Naive thymus-derived CD4-positive, alpha-beta T cell (primary cell): ENCODE measurements at regions not wholly inside any gene's neighbourhood (a gene's known extent, or its start where the extent isn't known, plus 50 kb on each side); places are given as distances from the start of the nearest gene placed in this dataset.
"Not testable (repeated sequence)": the region's sequence is repeated elsewhere in the genome, so short reads cannot be mapped to it uniquely, and the experiment has no call there.

Source experiments
- ATAC-seq: fragments of 150-1000 bp; cut with Tn5 transposase; 2 replicates; pipeline ENCODE4 v1.10.0; 2021; ENCODE audit warnings: mild to moderate bottlenecking, moderate library complexity
- CTCF ChIA-PET: fragments of 350-600 bp; sonication (Branson Sonifier 250); formaldehyde crosslinking; loops from one replicate; lab custom pipeline; 2021; ENCODE audit warnings: antibody characterized with exemption; lab: Charles Lee
- POLR2A ChIA-PET: fragments of 350-600 bp; sonication (Branson Sonifier 250); formaldehyde crosslinking; loops from one replicate; lab custom pipeline; 2021; ENCODE audit warnings: antibody characterized with exemption, inconsistent platforms; lab: Charles Lee
- DNase-seq, 9 donors: peaks; one replicate each; pipeline versions ENCODE4 v3.0.0 to v3.0.0-alpha.2; 2020 to 2022; ENCODE audit warnings: mixed read lengths in 1 of 9
- H3K27ac ChIP-seq: one replicate; pipeline ENCODE4 v1.7.0; 2013; ENCODE audit warnings: mild to moderate bottlenecking, low read depth, low read length, moderate library complexity
- H3K27me3 ChIP-seq, 2 donors: one replicate each; pipeline ENCODE4 v1.7.0; 2013; ENCODE audit warnings: low read length in 2 of 2, mild to moderate bottlenecking in 2 of 2, moderate library complexity in 2 of 2; ENCODE audit not compliant: control insufficient read depth in 2 of 2, insufficient read depth in 2 of 2
- H3K36me3 ChIP-seq, 3 experiments: 1 replicate in 2 of 3; 2 replicates in 1 of 3; pipeline ENCODE4 v1.7.0; 2013; ENCODE audit warnings: low read length in 3 of 3, mild to moderate bottlenecking in 3 of 3, moderate library complexity in 1 of 3; ENCODE audit not compliant: insufficient read depth in 3 of 3, control insufficient read depth in 2 of 3
- H3K4me1 ChIP-seq, 2 donors: one replicate each; pipeline ENCODE4 v1.7.0; 2013; ENCODE audit warnings: low read length in 2 of 2, mild to moderate bottlenecking in 2 of 2, moderate library complexity in 1 of 2; ENCODE audit not compliant: control insufficient read depth in 2 of 2, insufficient read depth in 2 of 2
- H3K4me3 ChIP-seq: 2 replicates; pipeline ENCODE4 v1.7.0; 2013; ENCODE audit warnings: mild to moderate bottlenecking, low read length
- H3K9me3 ChIP-seq, 3 experiments: 1 replicate in 2 of 3; 2 replicates in 1 of 3; pipeline ENCODE4 v1.7.0; 2013; ENCODE audit warnings: low read length in 3 of 3; ENCODE audit not compliant: control insufficient read depth in 2 of 3
- H3K27ac Mint-ChIP-seq, 9 donors: one replicate each; pipeline ENCODE4 v1.8.0; 2020 to 2022; ENCODE audit warnings: mixed read lengths in 9 of 9, mild to moderate bottlenecking in 8 of 9, moderate library complexity in 5 of 9, inconsistent platforms in 2 of 9
- H3K27me3 Mint-ChIP-seq, 5 donors: one replicate each; pipeline ENCODE4 v1.8.0; 2021 to 2022; ENCODE audit warnings: mixed read lengths in 5 of 5, mild to moderate bottlenecking in 1 of 5
- H3K36me3 Mint-ChIP-seq, 5 donors: one replicate each; pipeline ENCODE4 v1.8.0; 2020 to 2022; ENCODE audit warnings: mixed read lengths in 5 of 5, mild to moderate bottlenecking in 3 of 5, inconsistent platforms in 1 of 5
- H3K4me1 Mint-ChIP-seq, 7 donors: one replicate each; pipeline ENCODE4 v1.8.0; 2020 to 2022; ENCODE audit warnings: mixed read lengths in 7 of 7, mild to moderate bottlenecking in 3 of 7, inconsistent platforms in 1 of 7
- H3K4me3 Mint-ChIP-seq, 10 donors: one replicate each; pipeline ENCODE4 v1.8.0; 2020 to 2022; ENCODE audit warnings: mild to moderate bottlenecking in 10 of 10, mixed read lengths in 10 of 10, moderate library complexity in 6 of 10, inconsistent platforms in 2 of 10
- H3K9me3 Mint-ChIP-seq, 11 donors: one replicate each; pipeline ENCODE4 v1.8.0; 2020 to 2022; ENCODE audit warnings: mixed read lengths in 11 of 11, mild to moderate bottlenecking in 4 of 11, inconsistent platforms in 1 of 11, moderate library complexity in 1 of 11
- intact Hi-C, 2 donors: fragments of 100-400 bp; cut with micrococcal nuclease; formaldehyde crosslinking; loops; one replicate each; pipeline ENCODE4 v1.15.1; 2023

- Mint-ChIP-seq H3K4me1 (no peaks in the 10 kb centered on the region), H3K27ac (no peak overlapping the region), H3K27me3 (no peaks in the 10 kb centered on the region), H3K9me3 (peaks cover 0 to 9% (median 0%) of the 10 kb centered on the region in 11 donors), H3K4me3 (no peak overlapping the region), H3K36me3 (no peaks in the 10 kb centered on the region)
- DNase-seq (no peak), ATAC-seq (no peak)
- Histone ChIP-seq H3K27me3 (no peaks in the 10 kb centered on the region), H3K4me1 (no peaks in the 10 kb centered on the region), H3K36me3 (no peaks in the 10 kb centered on the region), H3K27ac (no peak overlapping the region), H3K4me3 (no peak overlapping the region), H3K9me3 (no peaks in the 10 kb centered on the region)
- ChIA-PET POLR2A (no interaction called here), CTCF (no interaction called here)
- intact Hi-C loops, result no loop called here
Measured at GRCh38 chr4:116627545-116627944, 457.8 kb downstream of the TRAM1L1 start.

GRCh38 chr4:116619508-116619907, 465.9 kb downstream of the TRAM1L1 start:
- H3K27ac ChIP-seq, H3K36me3 Mint-ChIP-seq, H3K27ac Mint-ChIP-seq, H3K9me3 Mint-ChIP-seq, H3K27me3 Mint-ChIP-seq, H3K4me3 ChIP-seq, H3K9me3 ChIP-seq, H3K4me1 Mint-ChIP-seq, ATAC-seq, CTCF ChIA-PET, intact Hi-C loops, POLR2A ChIA-PET, DNase-seq, H3K4me3 Mint-ChIP-seq, H3K36me3 ChIP-seq, H3K27me3 ChIP-seq, H3K4me1 ChIP-seq: not testable (repeated sequence)

GRCh38 chr4:116618638-116619037, 466.7 kb downstream of the TRAM1L1 start:
- Histone ChIP-seq H3K27me3 (no peaks in the 10 kb centered on the region), H3K27ac (no peak overlapping the region), H3K9me3 (no peaks in the 10 kb centered on the region), H3K4me3 (no peak overlapping the region), H3K4me1 (no peaks in the 10 kb centered on the region), H3K36me3 (no peaks in the 10 kb centered on the region)
- H3K36me3 Mint-ChIP-seq, result no peaks in the 10 kb centered on the region
- intact Hi-C loops, result no loop called here
- H3K27me3 Mint-ChIP-seq, result no peaks in the 10 kb centered on the region
- peaks cover 0 to 9% (median 0%) of the 10 kb centered on the region in 11 donors for H3K9me3 Mint-ChIP-seq
- ChIA-PET POLR2A (no interaction called here), CTCF (interaction anchor here (0.7 kb wide), 1 partner anchor 11 kb away, joined by 3 read pairs; no protein-coding TSS in a partner anchor)
- DNase-seq (no peak), ATAC-seq (no peak)
- no peaks in the 10 kb centered on the region for H3K4me1 Mint-ChIP-seq
- H3K4me3 Mint-ChIP-seq, result no peak overlapping the region
- no peak overlapping the region for H3K27ac Mint-ChIP-seq

GRCh38 chr4:116603096-116603495, 482.3 kb downstream of the TRAM1L1 start:
- ChIA-PET CTCF (no interaction called here), POLR2A (no interaction called here)
- intact Hi-C loops, result no loop called here
- Histone ChIP-seq H3K36me3 (no peaks in the 10 kb centered on the region), H3K27me3 (no peaks in the 10 kb centered on the region), H3K4me1 (no peaks in the 10 kb centered on the region), H3K9me3 (no peaks in the 10 kb centered on the region), H3K4me3 (no peak overlapping the region), H3K27ac (no peak overlapping the region)
- H3K4me1 Mint-ChIP-seq, result no peaks in the 10 kb centered on the region
- no peaks in the 10 kb centered on the region for H3K36me3 Mint-ChIP-seq
- H3K9me3 Mint-ChIP-seq, result peaks cover 0 to 10% (median 3%) of the 10 kb centered on the region in 11 donors
- DNase-seq, result no peak
- no peak overlapping the region for H3K4me3 Mint-ChIP-seq
- H3K27ac Mint-ChIP-seq, result no peak overlapping the region
- H3K27me3 Mint-ChIP-seq, result no peaks in the 10 kb centered on the region
- ATAC-seq, result no peak

GRCh38 chr4:116599859-116600258, 485.5 kb downstream of the TRAM1L1 start:
- Histone ChIP-seq H3K4me3 (no peak overlapping the region), H3K36me3 (no peaks in the 10 kb centered on the region), H3K27ac (no peak overlapping the region), H3K9me3 (no peaks in the 10 kb centered on the region), H3K4me1 (no peaks in the 10 kb centered on the region), H3K27me3 (no peaks in the 10 kb centered on the region)
- no peak for DNase-seq
- H3K4me1 Mint-ChIP-seq, result no peaks in the 10 kb centered on the region
- H3K27ac Mint-ChIP-seq, result no peak overlapping the region
- intact Hi-C loops, result no loop called here
- H3K4me3 Mint-ChIP-seq, result no peak overlapping the region
- H3K27me3 Mint-ChIP-seq, result no peaks in the 10 kb centered on the region
- ChIA-PET POLR2A (no interaction called here), CTCF (no interaction called here)
- H3K36me3 Mint-ChIP-seq, result no peaks in the 10 kb centered on the region
- ATAC-seq, result no peak
- H3K9me3 Mint-ChIP-seq, result peaks cover 0 to 5% (median 0%) of the 10 kb centered on the region in 11 donors

- Histone ChIP-seq H3K27me3 (no peaks in the 10 kb centered on the region), H3K36me3 (no peaks in the 10 kb centered on the region), H3K9me3 (no peaks in the 10 kb centered on the region), H3K27ac (no peak overlapping the region), H3K4me1 (no peaks in the 10 kb centered on the region), H3K4me3 (no peak overlapping the region)
- ChIA-PET POLR2A (no interaction called here), CTCF (no interaction called here)
- no peaks in the 10 kb centered on the region for H3K4me1 Mint-ChIP-seq
- DNase-seq (no peak), ATAC-seq (no peak)
- H3K36me3 Mint-ChIP-seq, result no peaks in the 10 kb centered on the region
- no peak overlapping the region for H3K27ac Mint-ChIP-seq
- intact Hi-C loops, result no loop called here
- H3K4me3 Mint-ChIP-seq, result no peak overlapping the region
- no peaks in the 10 kb centered on the region for H3K27me3 Mint-ChIP-seq
- H3K9me3 Mint-ChIP-seq, result peaks cover 0 to 4% (median 0%) of the 10 kb centered on the region in 11 donors
Measured at GRCh38 chr4:116598980-116599789, 486.2 kb downstream of the TRAM1L1 start.
